Erythroblast (primary cell): ENCODE measurements at regions not wholly inside any gene's neighbourhood (a gene's known extent, or its start where the extent isn't known, plus 50 kb on each side); places are given as distances from the start of the nearest gene placed in this dataset.
A peak's percentile ranks its signal among the peaks of the same experiment; 100 is the strongest.
"Not testable (repeated sequence)": the region's sequence is repeated elsewhere in the genome, so short reads cannot be mapped to it uniquely, and the experiment has no call there.

ENCODE experiments used
- DNase-seq, 2 experiments: peaks; one replicate each; lab custom pipeline; 2025; lab: John Stamatoyannopoulos, UW
- GATA1 ChIP-seq: IDR thresholded peaks from 2 replicates; pipeline ENCODE4 v1.6.1; 2011; ENCODE audit warnings: low read depth, mild to moderate bottlenecking, control low read depth, low read length, moderate library complexity
- POLR2A ChIP-seq: IDR thresholded peaks from 2 replicates; pipeline ENCODE4 v1.6.1; 2011; ENCODE audit warnings: mild to moderate bottlenecking, low read length

GRCh38 chr18:60075477-60075876 lies 175.7 kb downstream of the PMAIP1 start:
- DNase-seq, result no peak
- TF ChIP-seq POLR2A (no peak), GATA1 (no peak)

- no peak for DNase-seq
- TF ChIP-seq GATA1 (no peak), POLR2A (no peak)
These were observed 170.8 kb downstream of the PMAIP1 start for GRCh38 chr18:60070631-60071030.

- TF ChIP-seq POLR2A (no peak), GATA1 (no peak)
- DNase-seq, result no peak
These were observed 169.3 kb downstream of the PMAIP1 start for GRCh38 chr18:60069145-60069544.

GRCh38 chr18:60067426-60068210 lies 167.8 kb downstream of the PMAIP1 start:
- TF ChIP-seq POLR2A, result no peak
- TF ChIP-seq GATA1, result no peak
- DNase-seq, result no peak

GRCh38 chr18:60066219-60066975 lies 166.6 kb downstream of the PMAIP1 start:
- TF ChIP-seq GATA1, result no peak
- no peak for TF ChIP-seq POLR2A
- DNase-seq, result no peak

GRCh38 chr18:60064271-60064670 lies 164.5 kb downstream of the PMAIP1 start:
- no peak for DNase-seq
- TF ChIP-seq POLR2A (no peak), GATA1 (no peak)

- DNase-seq, result not testable (repeated sequence)
These were observed 163.0 kb downstream of the PMAIP1 start for GRCh38 chr18:60062831-60063230.

- no peak for DNase-seq
- no peak for TF ChIP-seq GATA1
- no peak for TF ChIP-seq POLR2A
These were observed 162.6 kb downstream of the PMAIP1 start for GRCh38 chr18:60062396-60062795.

- TF ChIP-seq POLR2A, result no peak
- no peak for DNase-seq
These were observed 160.8 kb downstream of the PMAIP1 start for GRCh38 chr18:60060578-60060977.

- no peak for TF ChIP-seq POLR2A
- TF ChIP-seq GATA1, result no peak
- no peak for DNase-seq
These were observed 160.2 kb downstream of the PMAIP1 start for GRCh38 chr18:60060026-60060425.

- TF ChIP-seq GATA1 (no peak), POLR2A (no peak)
- no peak for DNase-seq
These were observed 159.4 kb downstream of the PMAIP1 start for GRCh38 chr18:60059216-60059615.

- DNase-seq, result peak; percentile 86 to 87
These were observed 154.0 kb downstream of the PMAIP1 start for GRCh38 chr18:60053747-60054304.

GRCh38 chr18:60050821-60051220 lies 151.0 kb downstream of the PMAIP1 start:
- no peak for DNase-seq
- no peak for TF ChIP-seq GATA1
- TF ChIP-seq POLR2A, result no peak

More at GRCh38 chr18:60053747-60054304, 154.0 kb downstream of the PMAIP1 start:
- no peak for TF ChIP-seq GATA1
- TF ChIP-seq POLR2A, result no peak

- DNase-seq, result no peak
- no peak for TF ChIP-seq POLR2A
- no peak for TF ChIP-seq GATA1
These were observed 149.4 kb downstream of the PMAIP1 start for GRCh38 chr18:60049172-60049571.

- TF ChIP-seq GATA1 (no peak), POLR2A (no peak)
- no peak for DNase-seq
These were observed 147.8 kb downstream of the PMAIP1 start for GRCh38 chr18:60047556-60047955.
